ENCODE measurements at regions not wholly inside any gene's neighbourhood (a gene's known extent, or its start where the extent isn't known, plus 50 kb on each side); places are given as distances from the start of the nearest gene placed in this dataset.

DNA sequence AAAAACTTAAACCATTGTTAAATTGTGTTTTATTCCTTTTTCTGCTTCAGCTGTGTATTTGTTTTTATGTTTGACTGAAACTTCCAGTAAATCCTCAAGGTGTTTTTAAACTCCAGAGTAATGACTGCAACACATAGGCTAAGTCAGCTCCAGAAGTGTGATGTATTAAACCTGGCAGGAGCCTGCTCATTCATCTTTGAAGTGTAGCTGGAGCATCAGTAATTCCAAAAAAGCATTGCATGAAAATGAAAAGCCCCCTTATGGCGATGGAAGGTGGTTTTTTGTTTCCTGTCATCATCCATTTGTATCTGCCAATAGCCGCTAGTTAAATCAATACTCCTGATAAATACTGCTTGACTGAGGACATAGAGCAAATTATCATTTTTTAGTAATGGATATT is 474.2 kb upstream of the ADAMTS16 start:
- no peak overlapping the region for H3K4me3 ChIP-seq (ENCODE audit: low read depth, low read length)
- DNase-seq (ENCODE audit: low read depth, low spot score): no peak
- in situ Hi-C loops (cut with HindIII; ENCODE audit: low sequenced_read_pairs): no loop called here
- TF ChIP-seq, protein P1, sequence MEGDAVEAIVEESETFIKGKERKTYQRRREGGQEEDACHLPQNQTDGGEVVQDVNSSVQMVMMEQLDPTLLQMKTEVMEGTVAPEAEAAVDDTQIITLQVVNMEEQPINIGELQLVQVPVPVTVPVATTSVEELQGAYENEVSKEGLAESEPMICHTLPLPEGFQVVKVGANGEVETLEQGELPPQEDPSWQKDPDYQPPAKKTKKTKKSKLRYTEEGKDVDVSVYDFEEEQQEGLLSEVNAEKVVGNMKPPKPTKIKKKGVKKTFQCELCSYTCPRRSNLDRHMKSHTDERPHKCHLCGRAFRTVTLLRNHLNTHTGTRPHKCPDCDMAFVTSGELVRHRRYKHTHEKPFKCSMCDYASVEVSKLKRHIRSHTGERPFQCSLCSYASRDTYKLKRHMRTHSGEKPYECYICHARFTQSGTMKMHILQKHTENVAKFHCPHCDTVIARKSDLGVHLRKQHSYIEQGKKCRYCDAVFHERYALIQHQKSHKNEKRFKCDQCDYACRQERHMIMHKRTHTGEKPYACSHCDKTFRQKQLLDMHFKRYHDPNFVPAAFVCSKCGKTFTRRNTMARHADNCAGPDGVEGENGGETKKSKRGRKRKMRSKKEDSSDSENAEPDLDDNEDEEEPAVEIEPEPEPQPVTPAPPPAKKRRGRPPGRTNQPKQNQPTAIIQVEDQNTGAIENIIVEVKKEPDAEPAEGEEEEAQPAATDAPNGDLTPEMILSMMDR (IDR thresholded peaks at IDR 0.05; ENCODE audit: low read depth, low read length): no peak

DNA sequence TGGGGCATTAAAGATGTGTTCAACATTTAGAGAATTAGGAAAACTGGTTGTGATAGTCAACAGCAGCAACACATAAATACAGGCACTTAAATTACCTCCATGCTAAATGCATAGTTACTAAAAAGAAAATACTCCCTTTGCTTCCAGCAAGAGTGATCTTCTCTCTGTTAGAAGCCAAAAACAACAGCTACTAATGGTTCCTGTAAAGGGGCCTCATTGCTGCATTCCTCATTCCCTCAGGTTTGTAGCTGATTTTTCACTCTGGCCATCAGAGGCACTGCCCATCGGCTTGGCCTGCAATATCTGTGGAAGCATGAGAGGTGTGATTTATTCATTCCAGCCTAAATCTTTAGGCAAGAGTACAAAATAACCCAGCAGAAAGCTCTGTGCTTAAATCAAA is 466.0 kb upstream of the ADAMTS16 start:
- TF ChIP-seq, protein P1 (IDR thresholded peaks at IDR 0.05; ENCODE audit: low read depth, low read length): no peak
- peak; percentile 21 for DNase-seq (ENCODE audit: low read depth, low spot score)
- in situ Hi-C loops (cut with HindIII; ENCODE audit: low sequenced_read_pairs): no loop called here
- no peak overlapping the region for H3K4me3 ChIP-seq (ENCODE audit: low read depth, low read length)

DNA sequence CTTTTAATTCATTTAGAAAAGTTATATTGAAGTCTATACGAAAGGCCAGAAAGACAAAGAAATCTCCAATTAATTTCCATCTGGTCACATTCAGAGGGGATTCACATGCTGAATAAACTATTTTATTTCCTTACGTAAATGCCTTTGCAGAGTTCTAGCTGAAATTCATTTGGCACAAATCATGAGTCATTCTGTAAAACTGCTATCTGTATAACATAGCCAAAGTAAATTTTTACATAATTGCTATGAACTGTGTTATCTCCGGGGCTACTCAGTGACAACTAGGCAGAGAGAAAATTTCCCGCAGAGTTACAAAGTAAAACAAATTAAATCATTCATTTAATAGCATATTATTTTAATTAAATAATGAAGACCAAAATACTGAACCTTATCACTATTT is 463.2 kb upstream of the ADAMTS16 start:
- TF ChIP-seq, protein P1 (IDR thresholded peaks at IDR 0.05; ENCODE audit: low read depth, low read length): no peak
- in situ Hi-C loops (cut with HindIII; ENCODE audit: low sequenced_read_pairs): no loop called here
- peak; percentile 10 for DNase-seq (ENCODE audit: low read depth, low spot score)
- H3K4me3 ChIP-seq (ENCODE audit: low read depth, low read length): no peak overlapping the region

DNA sequence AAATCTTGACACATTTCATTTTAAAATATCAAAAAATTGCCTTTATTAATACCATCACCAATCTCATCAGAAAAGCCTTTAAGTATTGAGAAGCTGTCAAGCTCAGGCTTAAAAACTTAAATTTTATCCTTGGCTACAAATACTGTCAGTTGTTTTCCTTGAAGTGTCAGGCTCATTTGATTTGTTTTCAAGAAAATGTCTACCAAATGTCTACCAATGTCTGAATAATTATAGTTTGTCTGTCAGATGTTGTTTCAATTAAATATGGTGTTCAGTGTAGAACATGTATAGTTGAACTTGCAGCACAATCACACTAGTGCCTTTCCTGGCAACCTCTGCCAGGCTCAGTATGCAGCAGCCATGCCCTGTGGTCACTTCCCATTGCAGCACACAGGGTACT is 455.2 kb upstream of the ADAMTS16 start:
- in situ Hi-C loops (cut with HindIII; ENCODE audit: low sequenced_read_pairs): no loop called here
- no peak for DNase-seq (ENCODE audit: low read depth, low spot score)
- TF ChIP-seq, protein P1 (IDR thresholded peaks at IDR 0.05; ENCODE audit: low read depth, low read length): no peak
- H3K4me3 ChIP-seq (ENCODE audit: low read depth, low read length): no peak overlapping the region

DNA sequence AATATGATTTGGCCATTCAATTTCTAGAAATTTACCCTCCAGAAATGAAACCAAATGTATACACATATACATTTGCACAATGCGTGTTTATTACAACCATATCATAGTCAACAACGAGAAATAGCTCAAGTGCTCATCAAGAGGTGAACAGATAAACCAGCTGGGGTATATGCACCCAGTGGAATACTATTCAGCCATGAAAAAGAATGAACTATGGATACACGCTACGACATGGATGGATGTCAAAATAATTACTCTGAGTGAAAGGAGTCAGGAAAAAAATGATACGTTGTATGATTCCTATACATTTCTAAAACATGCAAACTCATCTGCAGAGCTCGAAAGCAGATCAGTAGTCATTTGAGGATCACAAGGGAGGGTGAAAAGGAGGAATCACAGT is 441.5 kb upstream of the ADAMTS16 start:
- TF ChIP-seq, protein P1 (IDR thresholded peaks at IDR 0.05; ENCODE audit: low read depth, low read length): no peak
- no peak overlapping the region for H3K4me3 ChIP-seq (ENCODE audit: low read depth, low read length)
- in situ Hi-C loops (cut with HindIII; ENCODE audit: low sequenced_read_pairs): no loop called here
- DNase-seq (ENCODE audit: low read depth, low spot score): no peak

DNA sequence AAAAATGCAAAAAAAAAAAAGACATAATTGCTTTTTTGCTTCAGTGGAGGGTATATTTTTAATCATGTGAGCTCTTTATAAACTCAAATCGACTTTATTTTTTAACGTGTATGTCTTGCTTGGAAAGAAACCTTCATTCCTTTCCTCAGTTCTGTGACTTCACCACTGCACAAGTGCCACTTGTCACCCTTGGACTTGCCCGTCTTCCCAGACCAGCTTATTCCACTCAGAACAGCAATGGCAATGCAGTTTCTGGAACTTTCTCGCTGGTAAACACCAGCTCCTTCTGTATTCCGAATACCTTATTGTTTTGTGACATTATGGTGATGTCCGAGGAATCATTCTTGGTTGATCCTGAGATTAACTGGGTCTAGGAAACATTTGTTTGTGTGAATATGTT is 440.5 kb upstream of the ADAMTS16 start:
- in situ Hi-C loops (cut with HindIII; ENCODE audit: low sequenced_read_pairs): no loop called here
- DNase-seq (ENCODE audit: low read depth, low spot score): no peak
- TF ChIP-seq, protein P1 (IDR thresholded peaks at IDR 0.05; ENCODE audit: low read depth, low read length): no peak
- H3K4me3 ChIP-seq (ENCODE audit: low read depth, low read length): no peak overlapping the region

DNA sequence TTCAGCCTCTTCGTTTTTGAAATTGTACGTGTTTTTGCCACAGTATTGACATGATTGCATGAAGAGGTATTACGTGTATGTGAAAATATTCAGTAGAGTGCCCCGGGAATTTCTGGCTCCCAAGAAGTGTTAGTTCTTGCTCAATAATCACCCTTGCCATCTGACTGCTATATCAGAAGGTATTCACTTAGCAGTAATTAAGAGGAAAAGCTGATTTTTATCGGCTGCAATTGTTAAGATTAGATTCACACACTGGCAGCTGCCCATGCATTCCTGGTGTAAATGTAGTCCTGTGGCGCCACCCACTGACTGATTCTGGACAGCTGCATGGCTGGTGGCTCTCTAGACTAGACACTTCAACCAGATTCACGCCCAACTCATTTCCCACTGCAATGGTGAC is 440.1 kb upstream of the ADAMTS16 start:
- TF ChIP-seq, protein P1 (IDR thresholded peaks at IDR 0.05; ENCODE audit: low read depth, low read length): peak; percentile 58
- DNase-seq (ENCODE audit: low read depth, low spot score): peak; percentile 42
- in situ Hi-C loops (cut with HindIII; ENCODE audit: low sequenced_read_pairs): no loop called here
- H3K4me3 ChIP-seq (ENCODE audit: low read depth, low read length): no peak overlapping the region

All from astrocyte of the spinal cord (primary cell).